ENCODE measurements at regions not wholly inside any gene's neighbourhood (a gene's known extent, or its start where the extent isn't known, plus 50 kb on each side); places are given as distances from the start of the nearest gene placed in this dataset.

- TF ChIP-seq REST (IDR thresholded peaks at IDR 0.05; ENCODE audit: low read depth, low read length) (no peak), FOXM1 (IDR thresholded peaks at IDR 0.05; ENCODE audit: low read depth) (no peak), FOXJ3 (CRISPR knock-in tag; IDR thresholded peaks at IDR 0.05) (no peak), CTCF (IDR thresholded peaks at IDR 0.05) (peak; percentile 84)
Observed at GRCh38 chr20:4592316-4593148, 93.7 kb upstream of the PRNP start.

Data from SK-N-SH (cell line).